ENCODE measurements at regions not wholly inside any gene's neighbourhood (a gene's known extent, or its start where the extent isn't known, plus 50 kb on each side); places are given as distances from the start of the nearest gene placed in this dataset.

DNA sequence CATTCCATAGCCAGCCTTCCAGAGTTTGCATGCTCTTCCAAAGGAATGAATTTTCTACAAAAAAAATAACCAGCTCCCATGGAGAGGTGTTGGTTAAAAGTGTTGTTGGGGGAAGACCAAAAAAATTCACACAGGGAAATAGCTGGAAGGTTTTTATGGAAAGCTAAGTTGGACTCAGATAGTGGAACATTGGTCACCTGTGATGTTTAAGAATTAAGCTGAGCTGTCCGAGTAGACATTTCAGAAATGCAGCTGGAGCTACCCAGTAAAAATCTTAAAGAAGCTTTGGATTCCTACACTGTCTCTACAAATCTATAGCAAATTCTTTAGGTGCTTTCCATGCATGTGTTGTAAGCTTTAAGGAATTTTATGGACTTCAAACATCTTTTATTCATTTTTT is 155.5 kb downstream of the THBS2 start:
- no peak overlapping the region for H3K27ac Mint-ChIP-seq (ENCODE audit: unreplicated experiment)
- no peak overlapping the region for H3K4me3 Mint-ChIP-seq (ENCODE audit: unreplicated experiment)
- no peaks in the 10 kb centered on the region for H3K27me3 Mint-ChIP-seq (ENCODE audit: unreplicated experiment)
- peaks cover 8% of the 10 kb centered on the region for H3K36me3 Mint-ChIP-seq (ENCODE audit: unreplicated experiment)
- no peak for DNase-seq
- peaks cover 5% of the 10 kb centered on the region for H3K9me3 Mint-ChIP-seq (ENCODE audit: unreplicated experiment)
- H3K4me1 Mint-ChIP-seq (ENCODE audit: low read depth, unreplicated experiment): no peaks in the 10 kb centered on the region
- TF ChIP-seq CTCF (IDR thresholded peaks at IDR 0.05; ENCODE audit: partially characterized antibody, unreplicated experiment): no peak

- H3K4me3 Mint-ChIP-seq (ENCODE audit: unreplicated experiment): no peak overlapping the region
- H3K4me1 Mint-ChIP-seq (ENCODE audit: low read depth, unreplicated experiment): no peaks in the 10 kb centered on the region
- no peaks in the 10 kb centered on the region for H3K27me3 Mint-ChIP-seq (ENCODE audit: unreplicated experiment)
- TF ChIP-seq CTCF (IDR thresholded peaks at IDR 0.05; ENCODE audit: partially characterized antibody, unreplicated experiment): no peak
- H3K9me3 Mint-ChIP-seq (ENCODE audit: unreplicated experiment): peaks cover 5% of the 10 kb centered on the region
- DNase-seq: no peak
- no peak overlapping the region for H3K27ac Mint-ChIP-seq (ENCODE audit: unreplicated experiment)
- H3K36me3 Mint-ChIP-seq (ENCODE audit: unreplicated experiment): peaks cover 5% of the 10 kb centered on the region
Observed at GRCh38 chr6:169097381-169097959, 156.2 kb downstream of the THBS2 start.

DNA sequence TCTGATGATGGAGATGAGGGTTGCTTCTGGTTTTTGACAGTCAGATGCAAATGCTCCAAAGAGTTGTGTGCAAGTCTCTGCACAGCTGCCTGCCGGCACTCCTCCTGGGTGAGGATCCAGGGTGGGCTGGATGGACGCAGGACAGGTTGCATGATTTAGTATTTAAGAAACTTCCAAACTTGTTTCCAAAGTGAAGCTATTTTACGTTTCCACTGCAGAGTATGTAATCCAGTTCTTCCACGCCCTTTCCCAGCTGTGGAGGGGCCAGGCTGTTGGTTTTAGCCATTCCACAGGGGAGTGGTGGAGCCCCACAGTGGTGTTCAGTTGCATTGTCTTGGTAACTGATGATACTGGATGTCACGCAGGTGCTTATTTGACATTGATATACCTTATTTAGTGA is 157.3 kb downstream of the THBS2 start:
- peaks cover 14% of the 10 kb centered on the region for H3K36me3 Mint-ChIP-seq (ENCODE audit: unreplicated experiment)
- DNase-seq: no peak
- no peak for TF ChIP-seq CTCF (IDR thresholded peaks at IDR 0.05; ENCODE audit: partially characterized antibody, unreplicated experiment)
- H3K4me3 Mint-ChIP-seq (ENCODE audit: unreplicated experiment): no peak overlapping the region
- no peak overlapping the region for H3K27ac Mint-ChIP-seq (ENCODE audit: unreplicated experiment)
- no peaks in the 10 kb centered on the region for H3K27me3 Mint-ChIP-seq (ENCODE audit: unreplicated experiment)
- H3K9me3 Mint-ChIP-seq (ENCODE audit: unreplicated experiment): peaks cover 5% of the 10 kb centered on the region
- H3K4me1 Mint-ChIP-seq (ENCODE audit: low read depth, unreplicated experiment): no peaks in the 10 kb centered on the region

DNA sequence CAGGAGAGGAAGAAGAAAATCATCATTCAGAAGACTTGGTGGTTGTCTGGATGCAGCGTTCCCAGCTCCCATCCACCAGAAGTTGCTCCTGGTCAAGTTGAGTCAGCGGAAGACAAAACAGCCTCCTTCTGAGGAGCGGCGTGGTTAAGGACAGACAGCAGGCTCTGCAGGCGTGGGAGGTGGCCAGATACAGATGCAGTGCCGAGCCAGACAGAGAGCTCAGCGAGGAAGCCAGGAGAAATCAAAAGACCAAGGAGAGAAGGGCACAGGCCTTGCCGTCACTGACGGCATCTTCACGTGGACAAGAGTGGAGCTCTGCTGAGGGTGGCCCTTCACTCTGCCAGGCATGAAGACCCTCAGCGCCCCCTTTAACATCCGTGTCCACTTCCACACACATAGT is 158.5 kb downstream of the THBS2 start:
- Mint-ChIP-seq H3K4me1 (ENCODE audit: low read depth, unreplicated experiment) (no peaks in the 10 kb centered on the region), H3K27me3 (ENCODE audit: unreplicated experiment) (no peaks in the 10 kb centered on the region), H3K4me3 (ENCODE audit: unreplicated experiment) (no peak overlapping the region), H3K9me3 (ENCODE audit: unreplicated experiment) (peaks cover 6% of the 10 kb centered on the region), H3K36me3 (ENCODE audit: unreplicated experiment) (peaks cover 16% of the 10 kb centered on the region), H3K27ac (ENCODE audit: unreplicated experiment) (no peak overlapping the region)
- no peak for DNase-seq
- no peak for TF ChIP-seq CTCF (IDR thresholded peaks at IDR 0.05; ENCODE audit: partially characterized antibody, unreplicated experiment)

GRCh38 chr6:169094552-169094950 is 159.1 kb downstream of the THBS2 start:
- Mint-ChIP-seq H3K9me3 (ENCODE audit: unreplicated experiment) (peaks cover 8% of the 10 kb centered on the region), H3K27me3 (ENCODE audit: unreplicated experiment) (no peaks in the 10 kb centered on the region), H3K4me3 (ENCODE audit: unreplicated experiment) (no peak overlapping the region), H3K4me1 (ENCODE audit: low read depth, unreplicated experiment) (no peaks in the 10 kb centered on the region), H3K27ac (ENCODE audit: unreplicated experiment) (no peak overlapping the region), H3K36me3 (ENCODE audit: unreplicated experiment) (peaks cover 22% of the 10 kb centered on the region)
- no peak for TF ChIP-seq CTCF (IDR thresholded peaks at IDR 0.05; ENCODE audit: partially characterized antibody, unreplicated experiment)
- no peak for DNase-seq
